H9 (cell line): ENCODE measurements at regions not wholly inside any gene's neighbourhood (a gene's known extent, or its start where the extent isn't known, plus 50 kb on each side); places are given as distances from the start of the nearest gene placed in this dataset.

Experiments
- DNase-seq: peaks from one replicate; pipeline ENCODE4 v3.0.0-alpha.2; 2017
- H2AFZ ChIP-seq: one replicate; pipeline ENCODE4 v1.6.1; 2013; ENCODE audit warnings: mild to moderate bottlenecking, low read length, control low read depth, moderate library complexity
- H2AK5ac ChIP-seq: 2 replicates; pipeline ENCODE4 v1.6.1; 2013; ENCODE audit warnings: low read length, control low read depth, mixed read lengths; ENCODE audit not compliant: insufficient read length
- H2BK120ac ChIP-seq: one replicate; pipeline ENCODE4 v1.6.1; 2013; ENCODE audit warnings: low read depth, mild to moderate bottlenecking, low read length, control low read depth, inconsistent platforms; ENCODE audit not compliant: poor library complexity, severe bottlenecking
- H2BK12ac ChIP-seq: 2 replicates; pipeline ENCODE4 v1.6.1; 2013; ENCODE audit warnings: low read length, control low read depth, mixed read lengths, low read depth; ENCODE audit not compliant: insufficient read length
- H2BK15ac ChIP-seq: 2 replicates; pipeline ENCODE4 v1.6.1; 2013; ENCODE audit warnings: low read depth, low read length, control low read depth
- H2BK20ac ChIP-seq: one replicate; pipeline ENCODE4 v1.6.1; 2013; ENCODE audit warnings: low read depth, mild to moderate bottlenecking, low read length, control low read depth, inconsistent platforms; ENCODE audit not compliant: poor library complexity, severe bottlenecking
- H2BK5ac ChIP-seq: 2 replicates; pipeline ENCODE4 v1.6.1; 2013; ENCODE audit warnings: low read length, control low read depth, mixed read lengths; ENCODE audit not compliant: insufficient read length
- H3K14ac ChIP-seq: 2 replicates; pipeline ENCODE4 v1.6.1; 2013; ENCODE audit warnings: low read length, control low read depth; ENCODE audit not compliant: insufficient read depth
- H3K18ac ChIP-seq: 2 replicates; pipeline ENCODE4 v1.6.1; 2013; ENCODE audit warnings: low read depth, mild to moderate bottlenecking, mixed read lengths, low read length, control low read depth; ENCODE audit not compliant: insufficient read length
- H3K23ac ChIP-seq: 2 replicates; pipeline ENCODE4 v1.6.1; 2013; ENCODE audit warnings: low read length, control low read depth, mixed read lengths, low read depth; ENCODE audit not compliant: insufficient read length
- H3K23me2 ChIP-seq: 2 replicates; pipeline ENCODE4 v1.6.1; 2013; ENCODE audit warnings: low read depth, mild to moderate bottlenecking, mixed read lengths, low read length, control low read depth; ENCODE audit not compliant: insufficient read length, poor library complexity, severe bottlenecking
- H3K27ac ChIP-seq: 2 replicates; pipeline ENCODE4 v1.5.1; 2013; ENCODE audit warnings: low read length, control low read depth, mixed read lengths, low read depth; ENCODE audit not compliant: insufficient read length
- H3K27me3 ChIP-seq: 2 replicates; pipeline ENCODE4 v1.6.1; 2013; ENCODE audit warnings: low read length, control low read depth, inconsistent platforms; ENCODE audit not compliant: insufficient read depth
- H3K4ac ChIP-seq: 2 replicates; pipeline ENCODE4 v1.6.1; 2013; ENCODE audit warnings: low read depth, mild to moderate bottlenecking, control low read depth, inconsistent platforms, low read length, moderate library complexity
- H3K4me1 ChIP-seq: 2 replicates; pipeline ENCODE4 v1.6.1; 2013; ENCODE audit warnings: low read length, control low read depth, inconsistent platforms; ENCODE audit not compliant: insufficient read depth
- H3K4me2 ChIP-seq: 2 replicates; pipeline ENCODE4 v1.6.1; 2013; ENCODE audit warnings: low read length, control low read depth, mixed read lengths; ENCODE audit not compliant: insufficient read length, insufficient read depth
- H3K56ac ChIP-seq: 2 replicates; pipeline ENCODE4 v1.6.1; 2013; ENCODE audit warnings: low read depth, mild to moderate bottlenecking, mixed read lengths, low read length, control low read depth; ENCODE audit not compliant: insufficient read length
- H3K79me1 ChIP-seq: 2 replicates; pipeline ENCODE4 v1.6.1; 2013; ENCODE audit warnings: low read depth, mild to moderate bottlenecking, moderate library complexity, low read length, control low read depth, inconsistent platforms; ENCODE audit not compliant: insufficient read depth, poor library complexity, severe bottlenecking
- H3K79me2 ChIP-seq: 2 replicates; pipeline ENCODE4 v1.6.1; 2013; ENCODE audit warnings: low read length, control low read depth, inconsistent platforms; ENCODE audit not compliant: insufficient read depth
- H3K9ac ChIP-seq: 2 replicates; pipeline ENCODE4 v1.6.1; 2013; ENCODE audit warnings: low read length, control low read depth, mixed read lengths; ENCODE audit not compliant: insufficient read length; ENCODE audit errors: extremely low read depth
- H3K9me3 ChIP-seq: one replicate; pipeline ENCODE4 v1.6.1; 2013; ENCODE audit warnings: low read depth, low read length, inconsistent platforms; ENCODE audit not compliant: control insufficient read depth
- H3T11ph ChIP-seq: one replicate; pipeline ENCODE4 v1.6.1; 2013; ENCODE audit warnings: mild to moderate bottlenecking, low read length, control low read depth, inconsistent platforms
- H4K20me1 ChIP-seq: one replicate; pipeline ENCODE4 v1.6.1; 2013; ENCODE audit not compliant: control insufficient read depth, insufficient read length, insufficient read depth
- H4K5ac ChIP-seq: 2 replicates; pipeline ENCODE4 v1.6.1; 2013; ENCODE audit warnings: low read depth, mild to moderate bottlenecking, mixed read lengths, low read length, control low read depth; ENCODE audit not compliant: insufficient read length
- H4K8ac ChIP-seq: replicated peaks from 2 replicates; pipeline ENCODE4 v1.6.1; 2013; ENCODE audit warnings: low read length, control low read depth, mixed read lengths, low read depth; ENCODE audit not compliant: insufficient read length
- H4K91ac ChIP-seq: 2 replicates; pipeline ENCODE4 v1.6.1; 2013; ENCODE audit warnings: low read depth, mild to moderate bottlenecking, moderate library complexity, mixed read lengths, low read length, control low read depth; ENCODE audit not compliant: insufficient read length
- H3K27ac Mint-ChIP-seq, 3 experiments: 2 replicates in 2 of 3; 3 replicates in 1 of 3; pipeline ENCODE4 v1.8.0; 2020 to 2021; ENCODE audit warnings: mixed read lengths in 3 of 3, mild to moderate bottlenecking in 1 of 3, moderate library complexity in 1 of 3
- H3K27me3 Mint-ChIP-seq: 2 replicates; pipeline ENCODE4 v1.8.0; 2021; ENCODE audit warnings: low read depth, mild to moderate bottlenecking, moderate library complexity, mixed read lengths
- H3K36me3 Mint-ChIP-seq, 3 experiments: 2 replicates in 2 of 3; 3 replicates in 1 of 3; pipeline ENCODE4 v1.8.0; 2020 to 2021; ENCODE audit warnings: low read depth in 3 of 3, mixed read lengths in 3 of 3; ENCODE audit not compliant: insufficient read depth in 1 of 3
- H3K4me1 Mint-ChIP-seq, 2 experiments: 2 replicates each; pipeline ENCODE4 v1.8.0; 2020; ENCODE audit warnings: mixed read lengths in 2 of 2
- H3K4me3 Mint-ChIP-seq, 2 experiments: 2 replicates in 1 of 2; 3 replicates in 1 of 2; pipeline ENCODE4 v1.8.0; 2020 to 2021; ENCODE audit warnings: mild to moderate bottlenecking in 2 of 2, mixed read lengths in 2 of 2, moderate library complexity in 1 of 2
- H3K9me3 Mint-ChIP-seq, 2 experiments: 2 replicates in 1 of 2; 3 replicates in 1 of 2; pipeline ENCODE4 v1.8.0; 2020; ENCODE audit warnings: mild to moderate bottlenecking in 2 of 2, mixed read lengths in 2 of 2, moderate library complexity in 1 of 2
- CTCF ChIP-seq: fragments of 200-600 bp; sonication (generic); conservative IDR thresholded peaks from 3 replicates; pipeline ENCODE4 v1.8.0; 2021; ENCODE audit warnings: antibody characterized with exemption, mild to moderate bottlenecking
- WGBS: extraction: QIAGEN DNeasy Blood & Tissue Kit; methylation state at CpG from one replicate; pipeline ENCODE4 v1.1.7; 2013; ENCODE audit warnings: missing lambda C conversion rate, low lambda C conversion rate, mixed read lengths; ENCODE audit not compliant: insufficient read length; ENCODE audit errors: extremely low coverage; 5-methylcytosine and 5-hydroxymethylcytosine counted together

GRCh38 chr1:98305362-98305761, 356.2 kb upstream of the SNX7 start:
- DNase-seq, result no peak
- Histone ChIP-seq H3K18ac (no peak overlapping the region), H3K27ac (no peak overlapping the region), H2BK5ac (no peak overlapping the region), H4K91ac (no peak overlapping the region), H3K9ac (no peak overlapping the region), H4K20me1 (no peaks in the 10 kb centered on the region), H2BK120ac (no peak overlapping the region), H4K8ac (no peak overlapping the region), H3K23ac (no peak overlapping the region), H3K4ac (no peak overlapping the region), H2BK12ac (no peak overlapping the region), H3K23me2 (no peaks in the 10 kb centered on the region), H3K79me2 (no peaks in the 10 kb centered on the region), H2BK15ac (no peak overlapping the region), H4K5ac (no peak overlapping the region), H3K79me1 (no peaks in the 10 kb centered on the region), H3T11ph (no peak overlapping the region), H3K56ac (no peak overlapping the region), H2AFZ (no peak overlapping the region), H3K27me3 (no peaks in the 10 kb centered on the region), H3K9me3 (no peaks in the 10 kb centered on the region), H3K14ac (no peak overlapping the region), H3K4me2 (no peak overlapping the region), H3K4me1 (no peaks in the 10 kb centered on the region), H2AK5ac (no peak overlapping the region), H2BK20ac (no peak overlapping the region)
- no peak for TF ChIP-seq CTCF
- no peaks in the 10 kb centered on the region for H3K36me3 Mint-ChIP-seq
- no peak overlapping the region for H3K27ac Mint-ChIP-seq
- H3K27me3 Mint-ChIP-seq, result no peaks in the 10 kb centered on the region
- no peaks in the 10 kb centered on the region for H3K9me3 Mint-ChIP-seq
- WGBS, result no CpG with 5 or more reads among the region's 2 CpGs
- no peaks in the 10 kb centered on the region for H3K4me1 Mint-ChIP-seq
- no peak overlapping the region for H3K4me3 Mint-ChIP-seq
